KMS-11 (cell line): ENCODE measurements at regions not wholly inside any gene's neighbourhood (a gene's known extent, or its start where the extent isn't known, plus 50 kb on each side); places are given as distances from the start of the nearest gene placed in this dataset.

Experiments
- H2AFZ ChIP-seq: fragments of 200-600 bp; sonication (generic); 2 replicates; pipeline ENCODE4 v1.6.1; 2016; ENCODE audit warnings: antibody characterized with exemption, mixed run types, low read depth
- H3K27ac ChIP-seq: fragments of 200-600 bp; sonication (generic); 2 replicates; pipeline ENCODE4 v1.6.1; 2016; ENCODE audit warnings: mild to moderate bottlenecking, mixed run types
- H3K27me3 ChIP-seq: fragments of 200-600 bp; sonication (generic); 2 replicates; pipeline ENCODE4 v1.6.1; 2017; ENCODE audit warnings: mild to moderate bottlenecking, low read depth, mixed run types, moderate library complexity; ENCODE audit not compliant: insufficient read depth
- H3K36me3 ChIP-seq: fragments of 200-600 bp; sonication (generic); 2 replicates; pipeline ENCODE4 v1.6.1; 2017; ENCODE audit warnings: mild to moderate bottlenecking, mixed run types; ENCODE audit not compliant: insufficient read depth
- H3K4me1 ChIP-seq: fragments of 200-600 bp; sonication (generic); 2 replicates; pipeline ENCODE4 v1.6.1; 2016; ENCODE audit warnings: mild to moderate bottlenecking, low read depth, mixed run types; ENCODE audit not compliant: poor library complexity, severe bottlenecking
- H3K4me2 ChIP-seq: fragments of 200-600 bp; sonication (generic); 2 replicates; pipeline ENCODE4 v1.7.0; 2016; ENCODE audit warnings: mild to moderate bottlenecking, mixed run types
- H3K4me3 ChIP-seq: fragments of 200-600 bp; sonication (generic); IDR thresholded peaks from 2 replicates; pipeline ENCODE4 v1.6.1; 2017; ENCODE audit warnings: low read depth, low read length, mixed read lengths; ENCODE audit not compliant: insufficient read depth
- H3K79me2 ChIP-seq: fragments of 200-600 bp; sonication (generic); 2 replicates; pipeline ENCODE4 v1.6.1; 2016; ENCODE audit warnings: low read depth, mixed run types; ENCODE audit not compliant: insufficient read depth
- H3K9ac ChIP-seq: fragments of 200-600 bp; sonication (generic); 2 replicates; pipeline ENCODE4 v1.6.1; 2016; ENCODE audit warnings: mild to moderate bottlenecking, mixed run types
- H4K20me1 ChIP-seq: fragments of 200-600 bp; sonication (generic); 2 replicates; pipeline ENCODE4 v1.6.1; 2016; ENCODE audit warnings: mild to moderate bottlenecking, mixed run types; ENCODE audit not compliant: insufficient read depth
- CTCF ChIP-seq: fragments of 200-600 bp; sonication (generic); conservative IDR thresholded peaks from 2 replicates; pipeline ENCODE4 v1.6.1; 2017; ENCODE audit warnings: low read depth, mild to moderate bottlenecking, antibody characterized with exemption, low read length, moderate library complexity, mixed read lengths

DNA sequence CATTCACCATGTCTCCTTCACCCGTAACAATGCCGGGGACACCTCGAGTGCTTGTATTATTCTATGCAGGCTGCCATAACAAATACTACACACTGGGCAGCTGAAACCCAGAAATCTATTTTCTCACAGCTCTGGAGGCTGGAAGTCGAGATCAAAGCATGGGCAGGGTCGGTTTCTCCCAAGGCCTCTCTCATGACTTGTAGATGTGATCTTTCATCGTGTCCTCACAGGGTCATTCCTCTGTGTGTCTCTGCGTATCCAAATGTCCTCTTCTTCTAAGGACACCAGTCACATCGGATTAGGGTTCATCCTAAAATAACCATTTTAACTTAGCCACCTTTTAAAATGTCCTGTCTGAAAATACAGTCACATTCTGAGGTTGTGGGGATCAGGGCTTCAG lies 303.5 kb downstream of the KLF6 start:
- H2AFZ ChIP-seq, result no peak overlapping the region
- H3K4me1 ChIP-seq, result no peaks in the 10 kb centered on the region
- H3K27ac ChIP-seq, result no peak overlapping the region
- TF ChIP-seq CTCF, result no peak
- no peaks in the 10 kb centered on the region for H3K27me3 ChIP-seq
- H4K20me1 ChIP-seq, result no peaks in the 10 kb centered on the region
- no peaks in the 10 kb centered on the region for H3K36me3 ChIP-seq
- H3K9ac ChIP-seq, result no peak overlapping the region
- H3K4me2 ChIP-seq, result no peak overlapping the region
- no peak overlapping the region for H3K4me3 ChIP-seq
- H3K79me2 ChIP-seq, result no peaks in the 10 kb centered on the region

GRCh38 chr10:3480990-3481315 lies 304.1 kb downstream of the KLF6 start:
- no peak overlapping the region for H3K27ac ChIP-seq
- H2AFZ ChIP-seq, result no peak overlapping the region
- no peak overlapping the region for H3K9ac ChIP-seq
- no peaks in the 10 kb centered on the region for H3K79me2 ChIP-seq
- H3K36me3 ChIP-seq, result no peaks in the 10 kb centered on the region
- H3K4me3 ChIP-seq, result no peak overlapping the region
- H3K4me2 ChIP-seq, result no peak overlapping the region
- no peaks in the 10 kb centered on the region for H4K20me1 ChIP-seq
- no peaks in the 10 kb centered on the region for H3K4me1 ChIP-seq
- H3K27me3 ChIP-seq, result no peaks in the 10 kb centered on the region
- no peak for TF ChIP-seq CTCF

- no peak overlapping the region for H3K4me2 ChIP-seq
- H3K9ac ChIP-seq, result no peak overlapping the region
- H3K27ac ChIP-seq, result no peak overlapping the region
- no peaks in the 10 kb centered on the region for H3K27me3 ChIP-seq
- H2AFZ ChIP-seq, result no peak overlapping the region
- no peak for TF ChIP-seq CTCF
- no peaks in the 10 kb centered on the region for H3K4me1 ChIP-seq
- H3K79me2 ChIP-seq, result no peaks in the 10 kb centered on the region
- no peaks in the 10 kb centered on the region for H4K20me1 ChIP-seq
- H3K4me3 ChIP-seq, result no peak overlapping the region
- no peaks in the 10 kb centered on the region for H3K36me3 ChIP-seq
Observed at GRCh38 chr10:3480281-3480989, 304.6 kb downstream of the KLF6 start.

- Histone ChIP-seq H3K79me2 (no peaks in the 10 kb centered on the region), H3K4me3 (no peak overlapping the region), H3K9ac (no peak overlapping the region), H3K27ac (no peak overlapping the region), H4K20me1 (no peaks in the 10 kb centered on the region), H3K4me1 (no peaks in the 10 kb centered on the region), H3K36me3 (no peaks in the 10 kb centered on the region), H3K4me2 (no peak overlapping the region), H2AFZ (no peak overlapping the region), H3K27me3 (no peaks in the 10 kb centered on the region)
- TF ChIP-seq CTCF, result no peak
Observed at GRCh38 chr10:3478632-3479240, 306.2 kb upstream of the PITRM1 start.
